Muscle of arm (tissue), 1 donor: ENCODE measurements at regions not wholly inside any gene's neighbourhood (a gene's known extent, or its start where the extent isn't known, plus 50 kb on each side); places are given as distances from the start of the nearest gene placed in this dataset.
"Not testable (repeated sequence)": the region's sequence is repeated elsewhere in the genome, so short reads cannot be mapped to it uniquely, and the experiment has no call there.

Experiments
- DNase-seq: peaks from one replicate; pipeline ENCODE4 v3.0.0-alpha.2; 2013

DNA sequence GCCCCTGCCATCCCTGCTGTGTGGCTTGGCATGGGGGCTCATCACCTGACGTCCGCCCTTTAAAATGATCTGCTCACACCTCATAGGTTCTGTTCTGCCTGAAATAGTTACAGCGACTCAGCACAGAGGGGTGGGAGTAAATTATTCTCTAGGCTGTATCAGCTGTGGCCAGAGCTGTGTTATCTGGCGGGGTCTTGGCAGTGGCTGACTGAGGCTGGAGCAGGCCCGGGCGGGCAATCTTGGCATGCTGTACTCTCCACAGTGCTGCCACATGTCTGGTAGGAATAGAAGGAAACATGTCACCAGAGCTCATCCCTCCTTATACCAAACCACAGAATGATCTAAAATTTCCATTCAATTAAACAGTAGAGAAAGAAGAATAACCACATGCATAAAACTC, 499.9 kb upstream of the LMCD1 start:
- DNase-seq = no peak

DNA sequence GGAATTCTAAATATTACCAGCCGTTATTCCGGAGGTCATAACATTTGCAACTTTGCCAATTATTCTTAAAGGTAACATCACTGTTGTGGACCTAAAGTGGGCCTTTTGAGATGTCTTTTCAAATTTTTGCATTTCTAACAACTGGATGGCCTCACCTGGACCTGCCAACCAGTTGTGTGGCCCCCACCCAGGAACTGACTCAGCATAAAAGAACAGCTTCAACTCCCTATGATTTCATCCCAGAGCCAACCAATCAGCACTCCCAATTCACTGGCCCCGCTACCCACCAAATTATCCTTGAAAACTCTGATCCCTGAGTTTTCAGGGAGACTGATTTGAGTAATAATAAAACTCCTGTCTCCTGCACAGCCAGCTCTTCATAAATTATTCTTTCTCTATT, 489.7 kb upstream of the LMCD1 start:
- DNase-seq = no peak

DNA sequence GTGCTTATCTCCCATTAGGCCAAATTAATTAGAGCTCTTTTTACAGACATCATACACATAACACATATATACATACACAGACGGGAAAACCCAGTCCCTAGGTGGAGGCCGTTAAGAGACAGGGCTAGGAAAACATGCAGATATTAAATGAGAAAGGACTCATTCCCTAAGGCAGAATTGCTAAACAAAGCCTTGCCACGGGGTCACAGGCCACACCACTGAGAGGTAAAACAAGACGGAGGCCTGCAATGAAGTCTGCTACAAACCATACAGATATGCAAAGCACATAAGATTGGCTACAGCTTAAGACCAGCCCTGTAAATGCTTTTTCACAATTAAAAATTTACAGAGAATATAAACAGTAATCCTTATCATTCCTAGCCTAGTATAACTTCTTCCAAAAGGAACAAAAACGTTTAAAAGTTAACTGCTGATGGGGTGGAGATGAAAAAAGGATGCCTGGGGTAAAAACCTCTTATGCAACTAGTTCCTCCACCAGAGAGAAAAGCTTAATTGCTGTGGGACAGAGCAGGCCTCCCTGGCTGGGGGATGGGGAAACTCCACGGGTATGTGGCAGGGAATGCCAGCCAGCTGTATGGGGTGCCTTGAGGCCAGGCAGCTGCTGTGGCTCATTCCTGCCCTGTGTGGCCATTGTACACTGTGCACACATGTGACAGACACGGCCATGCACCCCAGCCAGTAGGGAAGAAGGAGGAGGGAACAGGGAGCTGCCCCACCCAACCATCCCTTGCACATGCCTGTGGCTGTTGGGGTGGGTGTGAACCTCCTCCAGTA, 481.4 kb upstream of the LMCD1 start:
- DNase-seq = no peak

DNA sequence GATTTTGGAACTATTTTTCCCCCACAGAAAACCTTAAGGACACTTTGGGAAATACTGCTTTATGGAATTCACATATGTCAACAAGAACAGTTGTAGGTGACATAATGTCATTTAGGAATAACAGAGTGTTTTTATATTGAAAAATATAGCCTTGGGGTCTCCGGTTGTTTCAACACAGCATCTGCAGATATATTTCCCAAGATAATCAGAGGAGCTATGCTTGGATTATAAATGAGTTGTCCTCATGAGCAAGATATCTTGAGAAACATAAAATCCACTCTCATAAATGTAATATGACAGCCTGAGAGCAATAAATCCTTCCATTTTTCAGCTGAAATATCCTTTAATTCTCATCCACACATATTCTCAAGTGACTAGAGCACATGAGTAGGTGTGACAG, 473.7 kb upstream of the LMCD1 start:
- DNase-seq = no peak

DNA sequence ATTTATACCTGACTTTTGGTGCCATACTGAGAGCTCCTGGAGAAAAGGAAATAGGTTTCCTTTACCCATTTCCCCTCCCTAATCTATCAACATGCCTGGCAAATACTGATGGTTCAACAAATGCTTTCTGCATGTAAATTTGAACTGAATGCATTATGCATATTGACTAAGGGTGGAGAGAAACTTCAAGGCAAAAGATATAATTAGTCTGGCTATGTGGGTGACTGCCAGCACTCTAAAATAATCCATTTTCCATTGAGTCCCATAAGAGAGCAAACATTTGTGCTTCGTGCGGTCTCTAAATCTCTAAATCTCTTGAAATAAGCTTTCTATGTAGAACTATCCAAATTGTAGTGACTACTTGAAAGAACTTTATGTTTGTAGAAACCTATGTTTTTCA, 451.3 kb upstream of the LMCD1 start:
- no peak for DNase-seq

DNA sequence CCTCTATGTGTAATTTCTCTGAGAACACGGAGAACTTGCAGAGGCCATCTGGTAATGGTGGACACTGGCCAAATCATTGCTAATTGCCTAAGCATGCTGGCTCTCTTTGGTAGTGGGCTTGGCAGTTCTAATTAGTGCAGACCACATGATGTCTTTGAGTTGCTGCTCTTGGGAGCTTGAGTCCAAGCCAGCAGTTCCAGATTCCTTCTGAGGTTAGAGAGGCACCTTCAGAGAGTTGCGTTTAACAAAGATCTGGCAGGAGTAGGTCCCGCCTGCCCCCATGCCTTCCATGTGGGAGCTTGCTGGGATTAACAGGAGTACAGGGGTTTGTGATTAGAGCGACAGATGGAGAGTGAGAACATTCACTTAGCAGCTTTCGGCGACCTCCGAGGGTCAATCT, 449.0 kb upstream of the LMCD1 start:
- peak; percentile 29 for DNase-seq

DNA sequence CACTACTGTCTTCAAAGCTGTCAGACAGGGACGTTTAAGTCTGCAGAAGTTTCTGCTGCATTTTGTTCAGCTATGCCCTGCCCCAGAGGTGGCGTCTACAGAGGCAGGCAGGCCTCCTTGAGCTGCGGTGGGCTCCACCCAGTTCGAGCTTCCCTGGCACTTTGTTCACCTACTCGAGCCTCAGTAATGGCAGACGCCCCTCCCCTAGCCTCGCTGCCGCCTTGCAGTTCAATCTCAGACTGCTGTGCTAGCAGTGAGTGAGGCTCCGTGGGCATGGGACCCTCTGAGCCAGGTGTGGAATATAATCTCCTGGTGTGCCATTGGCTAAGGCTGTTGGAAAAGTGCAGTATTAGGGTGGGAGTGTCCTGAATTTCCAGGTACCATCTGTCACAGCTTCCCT, 433.5 kb upstream of the LMCD1 start:
- not testable (repeated sequence) for DNase-seq

DNA sequence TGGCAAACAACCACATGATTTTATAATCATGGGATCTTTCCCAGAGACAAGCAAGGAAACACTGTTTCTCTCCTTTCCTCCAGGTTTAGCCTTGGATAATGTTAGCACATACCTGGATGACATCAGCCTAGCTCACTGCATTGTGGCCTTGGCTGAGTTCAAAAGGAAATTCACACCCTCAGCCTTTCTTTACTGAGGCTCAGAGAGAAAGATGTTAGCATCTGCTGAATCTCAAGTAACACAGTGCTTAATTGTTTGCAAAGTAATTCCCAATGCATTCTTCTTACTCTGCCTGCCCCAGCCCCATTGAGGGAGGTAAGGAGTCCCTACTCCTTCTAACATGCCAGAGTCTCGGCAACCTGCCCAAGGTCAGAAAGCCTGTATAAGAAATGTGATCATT, 432.2 kb upstream of the LMCD1 start:
- DNase-seq = no peak

DNA sequence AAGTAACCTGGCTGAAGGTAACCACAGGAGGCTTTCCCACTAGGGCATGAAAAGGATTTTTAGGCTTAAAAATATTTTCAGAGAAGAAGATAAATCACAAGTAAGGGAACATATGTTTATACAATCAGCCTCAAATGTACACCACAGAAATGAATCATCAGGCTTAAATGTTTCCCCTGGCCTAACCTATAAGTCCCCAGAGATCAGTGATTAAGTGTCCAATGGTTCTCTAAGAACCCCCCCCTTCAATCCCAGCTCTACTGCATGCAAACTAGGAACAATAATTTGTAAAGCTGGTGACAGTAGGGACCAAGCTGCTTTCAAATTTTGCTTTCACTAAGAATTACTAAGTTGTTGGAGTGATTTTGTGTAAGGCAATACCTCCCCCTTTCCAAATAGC, 431.6 kb upstream of the LMCD1 start:
- no peak for DNase-seq

DNA sequence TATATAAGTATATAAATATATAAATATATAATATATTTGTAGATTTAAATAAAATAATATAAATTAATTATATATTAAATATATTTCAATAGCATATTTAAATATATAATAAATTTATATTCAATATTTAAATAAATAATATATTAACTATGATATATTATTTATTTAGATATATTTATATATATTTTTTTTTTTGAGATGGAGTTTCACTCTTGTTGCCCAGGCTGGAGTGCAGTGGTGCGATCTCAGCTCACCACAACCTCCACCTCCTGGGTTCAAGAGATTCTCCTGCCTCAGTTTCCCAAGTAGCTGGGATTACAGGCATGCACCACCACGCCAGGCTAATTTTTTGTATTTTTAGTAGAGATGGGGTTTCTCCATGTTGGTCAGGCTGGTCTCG, 426.9 kb upstream of the LMCD1 start:
- DNase-seq = not testable (repeated sequence)

DNA sequence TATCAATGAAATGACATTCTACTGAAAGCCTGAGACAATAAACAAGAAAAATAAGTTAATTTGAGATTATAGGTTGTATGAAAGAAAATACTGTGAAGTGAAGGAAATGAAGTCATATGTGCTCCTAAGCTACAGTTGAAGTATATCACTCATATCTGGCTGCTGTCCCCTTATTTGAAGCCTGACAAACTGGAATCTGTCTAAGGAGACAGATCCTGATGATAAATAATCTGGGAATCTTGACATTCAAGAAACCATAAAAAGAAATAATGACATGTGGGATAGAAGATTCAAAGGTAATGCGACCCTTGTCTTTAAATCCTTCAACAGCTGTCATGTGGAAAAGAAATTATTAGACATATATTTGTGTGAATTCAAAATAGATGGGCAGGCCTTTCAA, 424.5 kb upstream of the LMCD1 start:
- DNase-seq = no peak

DNA sequence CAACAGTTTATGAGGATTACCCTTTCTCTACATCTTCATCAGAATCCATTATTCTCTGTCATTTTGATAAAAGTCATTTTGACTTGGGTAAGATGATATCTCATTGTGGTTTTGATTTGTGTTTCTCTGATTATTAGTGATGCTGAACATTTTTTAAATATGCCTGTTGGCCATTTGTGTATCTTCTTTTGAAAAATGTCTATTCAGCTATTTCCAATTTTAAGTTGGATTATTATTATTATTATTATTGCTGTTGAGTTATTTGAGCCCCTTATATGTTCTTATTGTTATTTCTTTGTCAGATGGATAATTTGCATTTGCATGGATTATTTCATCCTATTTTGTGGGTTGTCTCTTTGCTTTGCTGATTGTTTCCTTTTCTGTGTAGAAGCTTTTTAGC, 421.2 kb upstream of the LMCD1 start:
- no peak for DNase-seq

DNA sequence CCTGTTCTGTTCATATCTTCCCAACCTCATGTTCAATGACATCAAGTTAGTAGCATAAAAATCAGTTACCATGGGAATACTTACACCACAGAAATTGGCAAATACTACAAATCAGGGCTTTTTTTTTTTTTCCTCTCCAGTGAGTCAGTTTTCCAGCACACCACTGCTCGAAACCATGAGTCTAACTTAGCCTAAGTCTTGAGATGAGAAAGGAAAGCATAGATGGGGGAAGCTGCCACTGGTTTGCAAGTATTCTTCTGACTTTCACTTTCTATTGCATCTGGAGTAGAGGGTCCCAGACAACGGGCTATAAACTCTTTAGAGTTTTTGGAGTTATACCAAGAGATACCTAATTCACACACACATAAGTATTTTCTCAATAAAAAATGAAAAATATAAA, 416.1 kb upstream of the LMCD1 start:
- DNase-seq = no peak

DNA sequence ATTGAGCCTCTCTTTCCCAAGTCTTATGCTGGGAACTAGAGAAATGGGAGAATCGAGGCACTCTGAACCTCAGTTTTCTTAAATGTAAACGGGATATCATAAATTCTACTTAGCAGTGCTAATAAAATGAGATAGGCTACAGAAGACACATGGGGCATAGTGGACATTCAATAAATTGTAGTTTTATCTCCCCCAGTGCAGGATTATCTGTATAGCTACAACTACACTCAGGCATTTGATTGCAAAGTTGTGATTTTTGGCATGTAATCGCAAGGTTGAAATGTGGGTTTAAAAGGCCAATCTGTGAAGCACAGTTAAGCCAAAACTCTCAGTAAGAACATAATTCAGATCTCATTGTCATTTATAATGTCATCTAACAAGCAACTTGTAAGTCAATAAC, 413.7 kb upstream of the LMCD1 start:
- DNase-seq = no peak

DNA sequence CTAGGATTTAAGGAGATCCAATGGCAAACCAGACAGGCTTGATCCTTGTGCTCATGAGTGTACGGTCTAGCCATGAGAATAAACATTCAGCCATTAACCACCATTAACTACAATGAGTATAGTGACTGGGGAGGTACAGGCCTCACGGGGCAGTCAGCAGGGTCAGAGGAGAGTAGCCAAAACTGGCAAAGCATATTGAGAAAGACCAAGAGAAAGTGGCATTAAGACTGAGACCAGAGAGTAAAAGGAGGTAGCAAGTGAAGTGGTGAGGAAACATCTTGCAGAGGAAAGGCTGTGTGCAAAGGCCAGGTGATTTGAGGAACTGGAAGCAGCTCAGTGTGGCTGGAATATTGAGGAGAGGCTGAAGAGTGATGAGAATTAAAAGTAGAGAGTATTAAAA, 407.2 kb upstream of the LMCD1 start:
- DNase-seq = no peak

DNA sequence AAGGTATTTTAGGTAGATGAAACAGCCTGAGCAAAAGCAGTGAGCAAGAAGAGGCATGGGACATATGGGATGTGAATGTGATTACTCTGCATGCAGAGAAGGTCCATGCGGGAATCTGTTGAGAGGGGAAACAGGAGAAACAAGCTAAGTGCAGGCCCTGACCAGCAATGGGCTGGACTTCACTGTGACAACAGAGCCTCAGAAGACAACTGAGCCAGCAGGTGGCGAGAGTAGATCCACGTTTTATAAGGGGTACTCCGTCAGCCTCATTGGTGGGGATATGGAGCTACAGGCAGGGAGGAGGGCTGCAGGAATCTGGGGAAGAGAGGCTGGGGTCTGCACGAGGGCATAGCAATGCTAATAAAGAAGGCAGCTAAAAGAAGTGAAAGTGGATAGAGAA, 405.9 kb upstream of the LMCD1 start:
- DNase-seq = no peak

DNA sequence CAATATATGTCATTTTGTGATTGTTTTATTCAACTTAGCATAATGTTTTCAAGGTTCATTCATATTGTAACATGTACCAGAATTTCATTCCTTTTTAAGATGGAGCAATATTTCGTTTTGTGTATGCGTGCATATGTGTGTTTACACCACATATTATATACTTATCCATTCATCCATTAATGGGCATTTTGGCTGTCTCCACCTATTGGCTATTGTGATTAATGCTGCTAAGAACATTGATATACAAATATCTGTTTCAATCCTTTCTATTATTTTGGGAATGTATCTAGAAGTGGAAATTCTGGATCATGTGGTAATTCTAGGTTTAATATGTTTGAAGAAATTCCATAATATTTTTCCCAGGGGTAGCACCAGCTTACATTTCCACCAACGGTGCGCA, 403.9 kb upstream of the LMCD1 start:
- no peak for DNase-seq

DNA sequence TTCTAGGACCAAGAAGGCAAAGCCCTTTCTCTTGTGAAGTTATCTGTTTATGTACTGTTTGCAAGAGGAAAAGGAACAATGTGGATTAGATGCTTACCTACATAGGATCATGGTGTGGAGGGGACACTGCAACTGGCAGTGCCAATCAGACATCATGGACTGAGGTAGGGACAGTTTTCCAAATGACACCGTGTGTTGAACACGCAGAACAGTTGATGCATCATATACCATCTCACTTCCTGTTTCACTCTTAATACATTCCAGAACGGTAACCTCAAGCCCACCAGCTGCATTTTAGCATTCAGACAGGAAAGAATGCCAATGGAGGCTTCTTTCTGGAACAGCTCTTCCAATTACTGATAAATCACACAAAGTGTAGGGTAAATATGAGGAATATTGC, 397.7 kb upstream of the LMCD1 start:
- DNase-seq = no peak

DNA sequence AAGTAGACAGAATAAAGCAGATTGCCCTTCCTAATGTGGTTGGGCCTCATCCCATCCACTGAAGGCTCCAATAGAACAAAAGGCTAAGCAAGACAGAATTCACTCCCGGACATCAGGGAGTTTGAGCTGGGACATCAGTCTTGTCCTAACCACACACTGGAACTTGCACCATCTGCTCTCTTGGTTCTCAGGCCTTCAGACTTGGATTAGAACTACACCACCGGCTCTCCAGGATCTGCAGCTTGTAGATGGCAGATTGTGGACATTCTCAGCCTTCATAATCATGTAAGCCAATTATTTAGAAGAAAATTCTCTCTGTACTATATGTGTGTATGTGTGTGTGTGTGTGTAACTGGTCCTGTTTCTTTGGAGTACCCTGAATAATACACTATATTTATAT, 394.7 kb upstream of the LMCD1 start:
- DNase-seq = no peak

DNA sequence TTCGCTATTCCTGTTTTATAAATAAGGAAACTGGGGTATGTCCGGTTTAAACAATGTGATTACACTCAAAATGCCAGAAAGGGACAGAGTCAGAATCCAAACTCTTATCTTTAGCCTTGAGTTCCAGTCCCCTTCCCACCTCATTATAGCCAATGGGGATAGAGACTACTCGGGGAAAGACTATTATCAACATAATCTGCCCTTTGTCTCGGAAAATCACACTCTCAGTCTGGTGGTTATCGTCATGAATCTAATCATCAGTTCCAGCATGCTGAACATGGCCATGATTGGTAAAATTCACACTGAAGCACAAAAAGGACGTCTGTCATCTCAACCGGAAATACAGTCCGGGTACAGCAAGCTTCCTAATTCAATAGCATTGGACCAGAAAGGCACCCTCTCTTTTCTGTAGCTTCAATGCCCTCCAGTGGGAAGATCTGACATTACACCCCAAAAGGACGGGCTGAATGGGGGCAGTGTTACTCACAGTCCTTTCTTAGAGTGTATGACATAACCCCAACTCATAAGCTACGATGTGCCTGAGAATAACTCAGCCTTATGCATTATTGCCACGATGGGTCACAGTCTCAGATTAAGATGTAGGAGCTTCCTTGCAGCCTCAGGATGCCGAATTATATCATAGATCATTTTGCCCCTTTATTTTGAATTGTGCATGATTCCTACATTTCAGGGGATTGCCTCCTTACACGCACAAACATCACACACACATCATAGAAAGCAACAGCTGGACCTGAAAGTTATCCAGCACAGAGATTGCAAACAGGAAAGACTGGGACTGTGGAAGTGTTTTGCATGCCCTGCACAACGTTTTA, 390.4 kb upstream of the LMCD1 start:
- peak; percentile 74 for DNase-seq

DNA sequence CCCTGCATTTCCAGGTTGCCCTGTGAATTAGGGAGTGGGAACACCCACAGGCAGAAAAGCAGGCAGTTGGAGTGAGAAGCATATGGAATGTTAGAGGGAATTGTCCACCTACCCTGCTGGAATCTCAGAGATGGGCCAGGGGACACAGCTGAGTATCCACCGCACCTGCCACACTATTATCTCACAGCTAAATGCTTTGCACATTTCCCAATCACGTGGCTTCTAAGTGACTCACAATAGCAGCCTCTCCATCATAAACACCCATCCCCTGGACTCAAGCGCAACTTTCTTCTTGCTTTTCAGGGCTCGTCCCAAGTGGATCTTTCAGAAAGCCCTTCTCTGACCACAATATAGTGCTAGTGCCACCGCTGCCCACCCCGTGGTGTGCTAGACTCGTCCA, 389.0 kb upstream of the LMCD1 start:
- no peak for DNase-seq

DNA sequence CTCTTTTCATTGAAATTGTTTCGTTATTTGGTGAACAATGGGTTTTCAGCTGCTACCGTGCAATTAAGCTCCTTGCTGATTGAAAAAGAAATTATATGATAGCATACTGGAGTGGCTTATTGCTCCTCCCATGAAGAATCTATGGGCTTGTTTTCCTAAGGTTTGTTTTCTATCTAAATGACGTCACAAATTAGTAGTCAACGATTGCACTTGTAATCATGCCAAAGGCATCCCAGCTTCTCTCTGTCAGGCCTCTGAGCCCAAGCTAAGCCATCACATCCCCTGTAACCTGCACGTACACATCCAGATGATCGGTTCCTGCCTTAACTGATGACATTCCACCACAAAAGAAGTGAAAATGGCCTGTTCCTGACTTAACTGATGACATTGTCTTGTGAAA, 388.0 kb upstream of the LMCD1 start:
- DNase-seq = no peak

DNA sequence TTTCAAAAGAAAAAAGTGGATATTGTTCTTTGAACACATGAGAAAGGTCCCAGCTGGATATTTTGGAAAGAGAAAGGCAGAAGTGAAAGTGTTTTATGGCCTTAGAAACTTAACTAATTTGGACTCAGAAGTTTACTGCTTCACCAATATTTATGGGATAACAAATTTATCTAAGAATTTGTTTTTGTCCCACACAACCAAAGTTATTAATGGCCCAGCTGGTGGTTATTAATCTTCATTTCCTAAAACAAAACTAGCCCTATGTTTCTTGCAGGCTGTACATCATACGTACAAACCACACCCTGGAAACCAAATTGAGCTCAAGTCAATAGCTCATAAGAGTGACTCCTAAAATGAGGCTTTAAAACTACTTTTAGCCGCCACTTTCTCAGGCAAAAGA, 372.9 kb upstream of the LMCD1 start:
- DNase-seq = no peak

DNA sequence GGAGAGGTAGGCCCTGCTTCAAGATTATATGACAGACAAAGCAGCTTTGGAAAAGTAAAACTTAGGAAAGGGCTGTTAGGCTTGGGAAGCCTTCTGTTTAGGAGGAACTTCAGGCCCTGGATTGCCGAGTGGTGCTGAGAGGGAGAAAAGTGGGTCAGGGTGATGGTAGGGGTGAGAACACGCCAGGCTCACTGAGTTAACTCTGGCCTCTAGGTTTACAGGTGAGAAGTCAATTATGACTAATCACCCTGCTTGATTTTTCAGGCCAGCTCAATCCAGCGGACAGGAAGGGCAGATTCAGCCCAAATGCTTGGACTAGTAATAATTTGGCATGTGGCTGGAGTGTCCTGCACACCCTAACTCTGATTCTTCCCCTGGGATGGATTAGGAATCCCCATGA, 365.1 kb upstream of the LMCD1 start:
- no peak for DNase-seq
